ENCODE measurements at regions not wholly inside any gene's neighbourhood (a gene's known extent, or its start where the extent isn't known, plus 50 kb on each side); places are given as distances from the start of the nearest gene placed in this dataset.

DNA sequence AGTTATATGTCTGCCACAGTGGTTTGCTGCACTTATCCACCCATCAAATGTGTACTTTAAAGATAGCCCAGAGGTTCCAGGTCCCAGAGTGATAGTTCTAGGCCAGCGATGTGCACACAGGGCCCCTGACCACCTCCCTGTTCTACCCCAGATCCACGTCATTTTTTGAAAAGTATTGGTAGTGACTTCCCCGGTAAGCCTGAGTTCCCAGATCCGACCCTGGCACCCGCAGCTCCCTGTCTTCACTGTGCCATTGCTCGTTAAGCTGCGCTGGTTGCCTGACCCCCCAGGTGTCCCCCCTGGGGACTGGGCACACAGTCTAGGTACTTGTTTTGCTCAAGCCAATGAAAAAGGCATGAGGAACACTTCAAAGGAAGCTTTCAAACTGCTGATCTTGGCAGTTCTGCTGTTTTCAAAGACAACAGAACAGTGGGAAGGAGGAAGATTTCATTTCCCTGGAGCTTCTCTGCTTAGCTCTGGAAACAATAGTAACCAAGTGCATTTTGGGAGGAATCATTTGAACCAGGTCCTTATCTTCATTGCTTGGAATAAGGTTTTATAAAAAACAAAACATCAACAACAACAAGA lies 116.3 kb upstream of the TAB2 start:
- TF ChIP-seq, protein P1, sequence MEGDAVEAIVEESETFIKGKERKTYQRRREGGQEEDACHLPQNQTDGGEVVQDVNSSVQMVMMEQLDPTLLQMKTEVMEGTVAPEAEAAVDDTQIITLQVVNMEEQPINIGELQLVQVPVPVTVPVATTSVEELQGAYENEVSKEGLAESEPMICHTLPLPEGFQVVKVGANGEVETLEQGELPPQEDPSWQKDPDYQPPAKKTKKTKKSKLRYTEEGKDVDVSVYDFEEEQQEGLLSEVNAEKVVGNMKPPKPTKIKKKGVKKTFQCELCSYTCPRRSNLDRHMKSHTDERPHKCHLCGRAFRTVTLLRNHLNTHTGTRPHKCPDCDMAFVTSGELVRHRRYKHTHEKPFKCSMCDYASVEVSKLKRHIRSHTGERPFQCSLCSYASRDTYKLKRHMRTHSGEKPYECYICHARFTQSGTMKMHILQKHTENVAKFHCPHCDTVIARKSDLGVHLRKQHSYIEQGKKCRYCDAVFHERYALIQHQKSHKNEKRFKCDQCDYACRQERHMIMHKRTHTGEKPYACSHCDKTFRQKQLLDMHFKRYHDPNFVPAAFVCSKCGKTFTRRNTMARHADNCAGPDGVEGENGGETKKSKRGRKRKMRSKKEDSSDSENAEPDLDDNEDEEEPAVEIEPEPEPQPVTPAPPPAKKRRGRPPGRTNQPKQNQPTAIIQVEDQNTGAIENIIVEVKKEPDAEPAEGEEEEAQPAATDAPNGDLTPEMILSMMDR (IDR thresholded peaks at IDR 0.05) = no peak
- TF ChIP-seq POLR2A (IDR thresholded peaks at IDR 0.05; ENCODE audit: low read depth) (no peak), POLR2AphosphoS5 (IDR thresholded peaks at IDR 0.05) (no peak)

Data from esophagus muscularis mucosa (tissue), 3 donors.